ENCODE measurements at regions not wholly inside any gene's neighbourhood (a gene's known extent, or its start where the extent isn't known, plus 50 kb on each side); places are given as distances from the start of the nearest gene placed in this dataset.
"Not testable (repeated sequence)": the region's sequence is repeated elsewhere in the genome, so short reads cannot be mapped to it uniquely, and the experiment has no call there.

GRCh38 chr20:30537459-30537858, 720.0 kb upstream of the DEFB115 start:
- H3K36me3 Mint-ChIP-seq (ENCODE audit: low read depth); H3K27me3 Mint-ChIP-seq; DNase-seq; H3K4me3 Mint-ChIP-seq; H3K9me3 Mint-ChIP-seq; H3K27ac Mint-ChIP-seq; H3K4me1 Mint-ChIP-seq (ENCODE audit: low read depth): not testable (repeated sequence)

DNA sequence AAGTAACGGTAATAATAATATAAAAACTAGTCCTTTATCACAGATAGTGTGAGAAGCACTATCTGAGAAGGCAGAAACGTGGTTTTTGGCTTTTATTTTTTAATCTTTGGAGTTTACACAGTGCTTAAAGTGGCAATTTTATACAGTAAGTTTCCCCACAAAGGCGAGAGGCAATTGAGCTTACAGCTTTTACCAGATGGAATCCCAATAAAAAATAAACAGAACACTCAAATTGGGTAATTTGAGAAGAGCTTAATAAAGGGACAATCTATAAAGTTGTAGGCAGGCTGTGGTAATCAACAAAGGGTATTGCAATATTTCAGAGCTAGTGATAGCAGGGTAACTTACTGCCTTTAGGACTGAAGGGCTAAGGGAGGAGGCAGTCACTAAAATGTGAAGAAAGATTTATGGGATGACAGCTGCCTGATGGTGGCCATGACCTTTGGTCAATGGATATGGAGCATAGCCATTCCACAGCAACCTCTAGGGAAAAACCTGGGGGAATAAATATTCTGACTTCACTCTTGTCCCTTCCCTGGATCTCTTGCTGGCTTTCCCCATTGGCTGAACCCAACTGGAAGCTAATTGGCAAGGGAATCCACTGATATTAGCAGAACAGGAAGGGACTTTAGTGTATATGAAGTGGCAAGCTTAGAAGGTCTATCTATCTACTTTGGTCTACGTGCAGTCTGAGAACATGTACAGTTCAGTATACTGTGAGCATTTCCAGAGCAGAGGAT, 717.0 kb upstream of the DEFB115 start:
- not testable (repeated sequence) for H3K4me1 Mint-ChIP-seq (ENCODE audit: low read depth); H3K27ac Mint-ChIP-seq; DNase-seq; H3K9me3 Mint-ChIP-seq; H3K27me3 Mint-ChIP-seq; H3K36me3 Mint-ChIP-seq (ENCODE audit: low read depth); H3K4me3 Mint-ChIP-seq

- not testable (repeated sequence) for H3K36me3 Mint-ChIP-seq (ENCODE audit: low read depth); H3K27ac Mint-ChIP-seq; H3K4me3 Mint-ChIP-seq; H3K27me3 Mint-ChIP-seq; H3K4me1 Mint-ChIP-seq (ENCODE audit: low read depth); H3K9me3 Mint-ChIP-seq; DNase-seq
Observed at GRCh38 chr20:30551236-30551635, 706.2 kb upstream of the DEFB115 start.

GRCh38 chr20:30556797-30557196, 700.7 kb upstream of the DEFB115 start:
- H3K27me3 Mint-ChIP-seq; H3K4me1 Mint-ChIP-seq (ENCODE audit: low read depth): not testable (repeated sequence)

GRCh38 chr20:30565086-30565485, 692.4 kb upstream of the DEFB115 start:
- not testable (repeated sequence) for H3K4me1 Mint-ChIP-seq (ENCODE audit: low read depth); H3K9me3 Mint-ChIP-seq; H3K27ac Mint-ChIP-seq; H3K4me3 Mint-ChIP-seq; H3K36me3 Mint-ChIP-seq (ENCODE audit: low read depth); DNase-seq; H3K27me3 Mint-ChIP-seq

More at GRCh38 chr20:30556797-30557196, 700.7 kb upstream of the DEFB115 start:
- H3K4me3 Mint-ChIP-seq; H3K27ac Mint-ChIP-seq; H3K36me3 Mint-ChIP-seq (ENCODE audit: low read depth); H3K9me3 Mint-ChIP-seq; DNase-seq: not testable (repeated sequence)

- H3K36me3 Mint-ChIP-seq (ENCODE audit: low read depth); H3K27ac Mint-ChIP-seq; DNase-seq; H3K9me3 Mint-ChIP-seq; H3K4me3 Mint-ChIP-seq; H3K4me1 Mint-ChIP-seq (ENCODE audit: low read depth); H3K27me3 Mint-ChIP-seq: not testable (repeated sequence)
Observed at GRCh38 chr20:30569867-30570266, 687.6 kb upstream of the DEFB115 start.

- not testable (repeated sequence) for H3K27me3 Mint-ChIP-seq; H3K4me1 Mint-ChIP-seq (ENCODE audit: low read depth); H3K27ac Mint-ChIP-seq; H3K4me3 Mint-ChIP-seq; H3K9me3 Mint-ChIP-seq; DNase-seq; H3K36me3 Mint-ChIP-seq (ENCODE audit: low read depth)
Observed at GRCh38 chr20:30570622-30571021, 686.8 kb upstream of the DEFB115 start.

DNA sequence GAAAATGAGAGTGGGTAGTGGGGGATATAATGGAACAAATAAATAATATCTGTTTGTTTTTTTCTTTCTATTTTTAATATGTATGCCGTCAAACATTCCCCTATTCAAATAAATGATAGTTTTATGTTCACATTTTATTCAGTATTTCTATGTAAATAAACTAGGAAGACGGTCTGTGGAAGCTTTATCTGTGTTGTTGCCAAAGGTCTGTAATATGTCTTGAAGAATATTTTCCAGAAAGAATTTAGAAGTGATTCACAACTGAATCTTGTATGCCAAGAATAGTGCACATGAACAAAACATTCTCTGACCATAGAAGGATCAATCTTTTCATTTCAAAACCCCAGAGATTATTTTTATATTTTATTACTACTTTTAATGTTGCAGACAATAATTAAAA, 683.1 kb upstream of the DEFB115 start:
- H3K36me3 Mint-ChIP-seq (ENCODE audit: low read depth); H3K4me3 Mint-ChIP-seq; H3K9me3 Mint-ChIP-seq; DNase-seq; H3K27me3 Mint-ChIP-seq; H3K4me1 Mint-ChIP-seq (ENCODE audit: low read depth); H3K27ac Mint-ChIP-seq: not testable (repeated sequence)

DNA sequence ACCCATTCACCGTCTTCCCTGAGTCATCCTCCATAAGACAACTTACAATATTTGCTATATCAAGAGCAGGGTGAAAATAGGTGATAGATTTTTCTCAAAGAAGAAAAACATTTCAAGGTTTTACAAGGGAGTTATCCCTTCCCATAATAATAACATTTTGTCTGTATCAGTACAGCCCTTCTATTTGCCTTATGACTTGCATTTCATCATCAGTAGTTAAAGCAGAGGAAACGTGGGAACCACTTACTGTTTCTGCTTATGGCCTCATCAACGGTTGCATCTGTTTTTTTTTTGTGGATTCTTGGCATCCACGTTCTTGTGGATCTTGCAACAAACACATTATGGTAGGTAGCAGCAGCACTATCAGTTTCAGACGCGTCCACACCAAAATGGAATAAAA, 678.4 kb upstream of the DEFB115 start:
- not testable (repeated sequence) for H3K27ac Mint-ChIP-seq; H3K9me3 Mint-ChIP-seq; H3K4me1 Mint-ChIP-seq (ENCODE audit: low read depth)

DNA sequence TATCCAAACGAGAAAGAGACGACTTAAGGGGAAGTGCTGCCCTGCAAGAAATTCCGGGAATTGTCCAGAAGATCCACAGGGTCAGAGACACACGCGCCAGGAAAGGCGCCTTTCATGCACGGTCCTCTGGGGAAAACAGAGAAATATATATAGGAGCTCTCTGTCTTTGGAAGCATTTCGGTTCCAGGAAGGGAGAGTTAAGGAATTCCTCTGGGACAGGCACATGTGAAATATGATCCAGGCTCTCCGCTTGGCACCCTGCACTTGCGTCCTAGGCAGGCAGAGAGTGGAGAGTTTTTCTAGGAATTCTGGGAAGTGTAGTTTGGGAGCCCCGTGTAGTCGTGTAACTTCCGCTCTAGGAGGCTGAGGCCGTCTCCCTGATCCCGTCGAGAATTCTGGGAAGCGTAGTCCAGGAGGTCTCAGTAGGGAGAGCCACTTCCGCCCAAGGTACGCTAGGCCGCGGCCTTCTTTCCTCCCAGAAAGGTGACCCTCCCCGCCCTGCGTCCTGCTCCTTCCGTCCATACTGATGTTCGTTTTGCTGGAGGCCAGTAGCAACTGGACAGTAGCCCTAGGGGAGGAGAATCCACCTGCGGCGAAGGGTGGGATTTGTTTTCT, 677.5 kb upstream of the DEFB115 start:
- H3K4me3 Mint-ChIP-seq; H3K4me1 Mint-ChIP-seq (ENCODE audit: low read depth); DNase-seq; H3K27me3 Mint-ChIP-seq; H3K36me3 Mint-ChIP-seq (ENCODE audit: low read depth); H3K27ac Mint-ChIP-seq; H3K9me3 Mint-ChIP-seq: not testable (repeated sequence)

More for the DNA sequence above, 678.4 kb upstream of the DEFB115 start:
- not testable (repeated sequence) for H3K27me3 Mint-ChIP-seq; DNase-seq; H3K4me3 Mint-ChIP-seq; H3K36me3 Mint-ChIP-seq (ENCODE audit: low read depth)

DNA sequence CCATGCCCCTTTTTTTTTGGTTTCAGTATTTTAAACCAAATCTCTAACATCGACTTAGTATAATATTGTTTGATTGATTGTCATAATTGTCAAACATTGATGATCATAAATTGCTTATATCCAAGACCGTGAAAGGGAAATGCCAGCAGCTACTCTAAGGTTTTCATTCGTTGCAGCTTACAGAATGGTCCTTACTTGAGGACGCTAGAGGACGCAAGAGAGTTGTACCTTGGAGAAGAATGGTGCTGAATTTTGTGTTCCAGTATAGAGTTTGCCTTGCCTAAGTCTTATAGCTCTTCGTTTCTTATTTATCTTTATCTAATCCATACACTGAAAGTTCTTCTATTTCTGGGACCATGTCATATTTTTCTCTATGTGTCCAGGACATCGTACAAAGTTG, 675.6 kb upstream of the DEFB115 start:
- not testable (repeated sequence) for H3K4me1 Mint-ChIP-seq (ENCODE audit: low read depth); DNase-seq; H3K27me3 Mint-ChIP-seq; H3K4me3 Mint-ChIP-seq; H3K9me3 Mint-ChIP-seq; H3K36me3 Mint-ChIP-seq (ENCODE audit: low read depth); H3K27ac Mint-ChIP-seq

DNA sequence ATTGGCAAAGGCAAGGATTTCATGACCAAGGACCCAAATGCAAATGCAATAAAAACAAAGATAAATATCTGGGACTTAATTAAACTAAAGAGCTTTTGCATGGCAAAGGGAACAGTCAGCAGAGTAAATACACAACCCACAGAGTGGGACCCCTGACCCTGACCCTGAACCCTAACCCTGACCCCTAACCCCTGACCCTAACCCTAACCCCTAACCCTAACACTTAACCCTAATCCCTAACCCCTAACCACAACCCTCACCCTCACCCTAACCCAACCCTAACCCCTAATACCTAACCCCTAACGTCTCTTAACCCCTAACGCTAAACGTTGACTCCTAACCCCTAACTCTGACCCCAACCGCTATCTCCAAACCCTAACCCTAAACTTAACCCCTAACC, 673.1 kb upstream of the DEFB115 start:
- H3K9me3 Mint-ChIP-seq; DNase-seq; H3K36me3 Mint-ChIP-seq (ENCODE audit: low read depth); H3K4me3 Mint-ChIP-seq; H3K4me1 Mint-ChIP-seq (ENCODE audit: low read depth); H3K27ac Mint-ChIP-seq; H3K27me3 Mint-ChIP-seq: not testable (repeated sequence)

GRCh38 chr20:30585244-30585796, 672.1 kb upstream of the DEFB115 start:
- not testable (repeated sequence) for H3K4me3 Mint-ChIP-seq; DNase-seq; H3K36me3 Mint-ChIP-seq (ENCODE audit: low read depth); H3K27ac Mint-ChIP-seq; H3K4me1 Mint-ChIP-seq (ENCODE audit: low read depth); H3K9me3 Mint-ChIP-seq; H3K27me3 Mint-ChIP-seq

- H3K4me1 Mint-ChIP-seq (ENCODE audit: low read depth); H3K9me3 Mint-ChIP-seq; H3K27ac Mint-ChIP-seq; H3K27me3 Mint-ChIP-seq; H3K4me3 Mint-ChIP-seq; H3K36me3 Mint-ChIP-seq (ENCODE audit: low read depth); DNase-seq: not testable (repeated sequence)
Observed at GRCh38 chr20:30586178-30586577, 671.3 kb upstream of the DEFB115 start.

DNA sequence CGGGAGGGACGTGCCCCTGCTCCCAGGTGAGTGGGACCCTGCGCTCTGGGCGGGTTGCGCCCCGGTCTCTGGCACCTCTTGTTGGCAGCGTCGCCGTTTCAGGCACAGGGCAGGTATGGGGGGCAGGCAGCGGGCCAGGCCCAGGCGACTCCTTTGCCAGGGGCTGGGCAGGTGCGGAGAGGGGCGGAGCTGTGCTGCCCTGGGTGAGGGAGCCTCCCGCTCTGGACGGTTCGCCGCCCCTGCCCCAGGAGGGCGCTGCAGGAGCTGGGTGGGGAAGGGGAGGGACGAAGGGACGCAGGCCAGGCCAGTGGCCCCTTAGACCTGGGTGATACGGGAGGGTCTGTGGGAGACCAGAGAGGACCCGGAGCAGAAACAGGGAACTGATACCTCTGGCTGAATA, 663.9 kb upstream of the DEFB115 start:
- no peak for DNase-seq
- Mint-ChIP-seq H3K9me3 (peaks cover 4% of the 10 kb centered on the region), H3K4me3 (no peak overlapping the region), H3K4me1 (ENCODE audit: low read depth) (no peaks in the 10 kb centered on the region), H3K27ac (no peak overlapping the region), H3K36me3 (ENCODE audit: low read depth) (no peaks in the 10 kb centered on the region), H3K27me3 (no peaks in the 10 kb centered on the region)
